ENCODE measurements at regions not wholly inside any gene's neighbourhood (a gene's known extent, or its start where the extent isn't known, plus 50 kb on each side); places are given as distances from the start of the nearest gene placed in this dataset.

- Histone ChIP-seq H3K9me3 (ENCODE audit: insufficient read depth in 2 of 2, low read depth in 1 of 2, low read length in 1 of 2) (no peaks in the 10 kb centered on the region), H3K79me2 (ENCODE audit: control insufficient read depth in 1 of 2, insufficient read depth in 2 of 2, low read length in 2 of 2) (no peaks in the 10 kb centered on the region), H3K4ac (replicated peaks; ENCODE audit: insufficient read length, low read depth, low read length) (no peak overlapping the region), H3K9ac (replicated peaks in 1 of 4; ENCODE audit: extremely low read depth in 1 of 4, low read depth in 3 of 4, low read length in 3 of 4) (no peak overlapping the region), H2BK20ac (ENCODE audit: low read length) (no peak overlapping the region), H3K23ac (ENCODE audit: insufficient read length) (no peak overlapping the region), H3K4me2 (ENCODE audit: insufficient read depth in 1 of 2, low read depth in 2 of 2, low read length in 2 of 2) (peak overlapping the region in 1 of 2 experiments; percentile 49; a peak in 2 of 4 replicates), H3K4me3 (ENCODE audit: extremely low read depth in 1 of 4, insufficient read depth in 2 of 4, low read depth in 3 of 4, low read length in 4 of 4) (peak overlapping the region in 1 of 4 experiments; percentile 16; a peak in 1 of 8 replicates), H2BK15ac (ENCODE audit: low read length) (no peak overlapping the region), H3K27ac (ENCODE audit: low read depth, low read length) (no peak overlapping the region), H3K36me3 (ENCODE audit: control insufficient read depth in 2 of 4, insufficient read depth in 4 of 4, low read length in 3 of 4) (no peaks in the 10 kb centered on the region), H2BK5ac (ENCODE audit: low read depth, low read length) (no peak overlapping the region), H2BK120ac (replicated peaks; ENCODE audit: low read depth, low read length) (no peak overlapping the region), H2AFZ (ENCODE audit: low read length) (peak overlapping the region; percentile 80), H3K23me2 (ENCODE audit: low read depth, low read length) (no peaks in the 10 kb centered on the region), H3K27me3 (replicated peaks in 1 of 4; ENCODE audit: control insufficient read depth in 3 of 4, extremely low read depth in 1 of 4, insufficient read depth in 3 of 4, low read length in 3 of 4) (no peaks in the 10 kb centered on the region), H4K5ac (ENCODE audit: insufficient read length, low read depth, low read length) (no peak overlapping the region), H2AK5ac (ENCODE audit: low read depth, low read length) (no peak overlapping the region), H3K4me1 (replicated peaks in 1 of 4; ENCODE audit: control insufficient read depth in 3 of 4, insufficient read depth in 4 of 4, low read length in 3 of 4) (peaks cover 4 to 21% (median 12%) of the 10 kb centered on the region in 4 experiments; a peak in 6 of 7 replicates), H2BK12ac (ENCODE audit: low read depth, low read length) (no peak overlapping the region), H4K8ac (ENCODE audit: extremely low read depth, insufficient read depth, low read length) (no peak overlapping the region), H3K18ac (ENCODE audit: extremely low read depth, low read length) (no peak overlapping the region), H3K14ac (ENCODE audit: insufficient read length) (no peak overlapping the region), H3K56ac (replicated peaks; ENCODE audit: insufficient read length, low read depth, low read length) (no peak overlapping the region), H3K79me1 (ENCODE audit: low read depth, low read length) (no peaks in the 10 kb centered on the region), H4K20me1 (replicated peaks in 1 of 2; ENCODE audit: control insufficient read depth in 1 of 2, insufficient read depth in 2 of 2, low read length in 2 of 2) (no peaks in the 10 kb centered on the region), H4K91ac (replicated peaks; ENCODE audit: insufficient read length, low read length) (no peak overlapping the region)
- POLR2A ChIA-PET (ENCODE audit: partially characterized antibody) = interaction anchor here (0.6 to 5.5 kb wide), 5 partner anchors 12 to 103 kb away, joined by 3 to 31 read pairs (median 5); no protein-coding TSS in a partner anchor
- no peak for TF ChIP-seq SIX5 (IDR thresholded peaks at IDR 0.05; ENCODE audit: low read depth, low read length)
- TF ChIP-seq CHD1 (IDR thresholded peaks at IDR 0.05; ENCODE audit: low read depth, low read length) = no peak
- FAIRE-seq = no peak
- WGBS, 2 experiments (ENCODE audit: extremely low coverage in 1 of 2, insufficient coverage in 1 of 2, insufficient read length in 1 of 2, insufficient replicate concordance in 2 of 2, low coverage in 1 of 2, low lambda C conversion rate in 2 of 2, missing lambda C conversion rate in 1 of 2) = 66% methylated on average over 2 of the region's 2 CpGs; no CpG with 5 or more reads in 1 of the 2 experiments
- DNase-seq (ENCODE audit: low read depth in 1 of 2, low spot score in 2 of 2) = no peak
- CTCF ChIA-PET (ENCODE audit: partially characterized antibody) = interaction anchor here (8.4 to 9.5 kb wide), 2 partner anchors 12 to 33 kb away, joined by 52 to 66 read pairs; no protein-coding TSS in a partner anchor
These were observed 157.1 kb upstream of the PZP start for GRCh38 chr12:9365296-9365695.
